Left kidney (tissue), 1 donor: ENCODE measurements at regions not wholly inside any gene's neighbourhood (a gene's known extent, or its start where the extent isn't known, plus 50 kb on each side); places are given as distances from the start of the nearest gene placed in this dataset.

Experiments
- DNase-seq: peaks from one replicate; pipeline ENCODE4 v3.0.0-alpha.2; 2013

DNA sequence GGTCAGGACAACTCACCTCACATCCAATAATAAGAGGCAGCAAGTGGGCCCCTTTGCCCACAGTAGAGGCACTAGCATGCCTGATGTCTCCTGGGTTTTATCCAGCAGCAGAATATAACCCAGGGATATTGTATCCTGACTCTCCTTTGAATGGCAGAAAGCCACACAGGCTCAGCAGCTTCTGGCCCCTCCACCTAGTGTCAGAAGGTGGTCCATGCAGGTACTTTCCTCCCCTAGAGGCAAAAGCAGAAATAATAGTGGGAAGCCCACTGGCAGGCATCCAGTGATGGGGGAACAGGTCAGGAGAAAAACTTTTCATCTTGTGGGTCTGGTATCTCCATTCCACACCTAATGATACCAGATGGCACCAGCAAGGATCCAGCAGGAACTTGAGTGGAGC lies 75.5 kb upstream of the IRS4 start:
- no peak for DNase-seq

DNA sequence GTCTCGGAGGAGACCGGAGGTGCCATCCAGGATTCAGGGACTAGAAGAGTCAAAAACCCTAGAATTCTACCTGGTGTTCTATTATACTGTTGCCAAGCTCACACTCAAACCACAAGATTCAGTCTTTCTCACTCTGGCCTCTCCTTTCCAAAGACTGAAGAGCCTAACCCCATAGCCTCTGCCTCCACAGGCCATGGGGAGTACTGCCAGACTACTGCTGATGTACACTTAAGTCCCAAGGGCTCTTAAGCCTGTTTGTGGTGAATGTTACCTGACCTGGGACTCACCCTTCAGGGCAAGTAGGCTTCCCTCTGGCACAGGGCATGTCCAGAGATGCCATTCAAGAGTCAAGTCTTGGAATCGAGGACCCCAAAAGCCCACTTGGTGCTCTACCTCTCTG lies 58.9 kb upstream of the IRS4 start:
- DNase-seq: no peak
